ENCODE measurements at regions not wholly inside any gene's neighbourhood (a gene's known extent, or its start where the extent isn't known, plus 50 kb on each side); places are given as distances from the start of the nearest gene placed in this dataset.

DNA sequence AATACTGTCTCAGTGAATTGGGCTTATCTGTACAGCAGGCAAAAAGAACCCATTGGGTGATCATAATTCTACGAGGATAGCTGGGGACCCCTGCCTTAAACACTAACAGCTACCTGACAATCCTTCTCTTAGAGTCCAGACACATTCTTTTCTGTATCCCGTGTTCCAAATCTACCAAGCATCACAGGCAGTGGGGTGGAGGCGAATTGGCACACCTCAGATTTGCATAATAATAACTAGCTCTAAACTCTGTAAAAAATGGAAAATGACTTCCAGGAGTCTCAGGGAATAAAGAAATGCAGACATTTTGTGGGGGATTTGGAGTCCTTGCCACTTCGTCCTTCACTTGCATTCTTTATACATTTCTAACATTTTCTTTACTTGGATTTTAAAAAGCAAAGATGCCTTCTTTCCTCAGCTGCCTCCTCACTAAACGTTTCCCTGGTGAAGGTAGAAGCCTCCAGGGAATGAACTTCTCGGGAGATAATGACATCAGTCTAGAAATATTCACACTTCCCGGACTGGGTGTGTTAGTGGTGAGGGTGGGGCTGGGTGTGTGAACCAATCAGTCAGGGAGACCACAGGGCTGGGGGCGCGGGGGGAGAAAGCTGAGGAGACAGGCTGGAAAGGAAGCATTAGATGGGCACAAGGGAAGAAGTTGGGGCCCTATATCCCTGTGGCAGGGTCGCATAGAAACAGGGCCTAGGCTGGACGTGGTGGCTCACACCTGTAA lies 59.1 kb upstream of the BOD1L2 start:
- no peak for DNase-seq (ENCODE audit: low spot score)

DNA sequence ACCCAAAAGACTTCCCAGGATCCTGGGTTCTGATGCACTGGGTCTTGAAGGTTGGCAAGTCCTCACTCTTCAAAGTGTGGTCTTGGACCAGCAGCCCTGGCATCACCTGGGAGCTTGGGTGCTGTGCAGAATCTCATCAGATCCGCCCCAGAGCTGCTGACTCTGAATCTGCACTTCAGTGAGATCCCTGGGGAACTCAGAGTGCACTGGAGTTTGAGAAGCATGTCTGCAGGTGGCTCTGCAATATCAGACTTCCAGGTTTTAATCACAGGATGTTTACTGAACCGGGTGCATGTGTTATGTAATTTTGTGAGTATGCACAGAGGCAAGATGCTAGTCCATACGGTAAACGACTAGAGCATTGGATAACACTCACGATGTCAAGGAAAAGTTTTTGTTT lies 58.0 kb upstream of the BOD1L2 start:
- DNase-seq (ENCODE audit: low spot score) = no peak

DNA sequence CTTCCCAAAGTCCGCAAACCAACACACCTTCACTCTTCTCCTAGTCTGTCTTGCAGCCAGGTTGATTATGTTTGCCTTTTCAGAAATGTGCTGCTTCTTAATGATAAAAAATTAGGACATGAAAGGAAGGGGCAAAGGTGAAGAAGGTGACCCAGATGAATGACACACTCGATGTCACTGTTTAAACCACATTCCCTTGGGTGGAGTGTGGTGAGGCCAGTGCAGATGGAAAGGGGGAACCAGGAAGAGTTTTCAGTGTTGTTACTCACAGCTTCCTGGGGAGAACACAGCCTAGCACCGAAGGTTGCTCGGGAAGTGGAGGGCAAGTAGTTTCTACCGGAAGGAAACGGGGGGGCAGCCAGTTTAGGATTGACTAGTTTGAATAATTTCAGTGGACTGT lies 57.2 kb upstream of the BOD1L2 start:
- DNase-seq (ENCODE audit: low spot score) = no peak

DNA sequence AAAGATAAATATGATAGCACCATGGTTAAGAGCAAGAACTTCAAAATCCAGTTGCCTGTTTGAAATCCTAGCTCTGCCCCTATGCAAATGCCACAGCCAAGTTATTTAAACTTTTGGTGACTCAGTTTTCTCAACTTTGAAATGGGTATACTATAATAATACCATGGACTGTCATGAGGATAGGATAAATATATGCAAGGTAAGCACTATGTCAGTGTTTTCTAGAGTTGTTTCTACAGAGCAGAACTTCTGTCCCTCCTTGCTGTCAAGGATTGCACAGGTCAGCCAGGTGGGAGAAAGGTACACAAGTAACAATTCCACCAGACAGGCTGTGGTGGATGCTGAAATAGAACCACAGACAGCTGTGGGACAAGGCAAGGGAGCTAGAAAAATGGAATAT lies 55.7 kb upstream of the BOD1L2 start:
- DNase-seq (ENCODE audit: low spot score) = no peak

DNA sequence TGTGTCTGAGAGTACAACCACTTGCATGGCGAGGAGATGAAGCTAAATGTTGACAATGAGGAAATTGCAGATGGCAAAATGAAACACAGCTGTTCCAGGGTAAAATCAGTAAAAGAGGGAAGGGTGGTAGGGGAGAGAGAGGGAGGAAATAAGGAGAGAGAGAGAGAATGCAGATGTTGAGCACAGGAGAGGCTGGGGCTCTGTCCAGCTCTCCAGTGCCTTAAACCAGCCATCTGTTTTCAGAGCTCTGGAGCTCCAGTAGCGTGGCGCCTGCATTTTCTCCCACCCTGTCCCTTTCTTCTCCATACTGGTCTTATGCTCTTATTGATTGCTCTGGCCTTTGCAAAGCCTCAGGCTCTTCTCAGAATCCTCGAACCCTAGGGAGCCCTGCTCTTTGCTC lies 52.7 kb upstream of the BOD1L2 start:
- DNase-seq (ENCODE audit: low spot score) = no peak

DNA sequence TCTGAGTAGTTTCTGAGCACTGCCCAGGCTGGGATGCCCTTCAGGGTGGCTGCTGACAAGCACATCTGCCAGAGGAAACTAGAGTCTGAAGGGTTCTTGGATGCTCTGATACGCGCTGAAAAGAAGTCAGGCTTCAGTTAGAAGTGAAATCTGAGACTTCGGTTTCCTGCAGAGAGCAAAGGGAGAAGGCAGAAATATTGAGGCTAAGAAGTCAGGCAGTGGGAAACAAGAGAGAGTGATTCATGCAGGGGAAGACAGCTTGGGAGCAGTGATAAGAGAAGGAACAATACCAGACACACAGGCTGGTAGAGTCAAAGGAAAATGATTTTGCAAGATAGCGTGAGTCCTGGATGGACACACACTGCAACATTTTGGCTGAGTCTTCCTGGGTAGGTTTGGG lies 51.0 kb upstream of the BOD1L2 start:
- peak; percentile 34 for DNase-seq (ENCODE audit: low spot score)
